RCC 7860 (cell line): ENCODE measurements at regions not wholly inside any gene's neighbourhood (a gene's known extent, or its start where the extent isn't known, plus 50 kb on each side); places are given as distances from the start of the nearest gene placed in this dataset.
"Not testable (repeated sequence)": the region's sequence is repeated elsewhere in the genome, so short reads cannot be mapped to it uniquely, and the experiment has no call there.

ENCODE experiments used
- DNase-seq: peaks from one replicate; pipeline ENCODE4 v3.0.0-alpha.2; 2015; ENCODE audit warnings: low spot score
- FAIRE-seq: peaks from 2 replicates; lab custom pipeline; 2012; peaks lifted over from hg19 to GRCh38; lab: Jason Lieb, UNC

- FAIRE-seq, result no peak
- no peak for DNase-seq
These were observed 175.8 kb downstream of the USP46 start for GRCh38 chr4:52483186-52483890.

GRCh38 chr4:52507774-52508173 is 151.3 kb downstream of the USP46 start:
- DNase-seq (no peak), FAIRE-seq (no peak)

GRCh38 chr4:52510939-52511565 is 148.0 kb downstream of the USP46 start:
- DNase-seq (no peak), FAIRE-seq (no peak)

GRCh38 chr4:52511825-52512224 is 147.3 kb downstream of the USP46 start:
- FAIRE-seq (no peak), DNase-seq (no peak)

DNA sequence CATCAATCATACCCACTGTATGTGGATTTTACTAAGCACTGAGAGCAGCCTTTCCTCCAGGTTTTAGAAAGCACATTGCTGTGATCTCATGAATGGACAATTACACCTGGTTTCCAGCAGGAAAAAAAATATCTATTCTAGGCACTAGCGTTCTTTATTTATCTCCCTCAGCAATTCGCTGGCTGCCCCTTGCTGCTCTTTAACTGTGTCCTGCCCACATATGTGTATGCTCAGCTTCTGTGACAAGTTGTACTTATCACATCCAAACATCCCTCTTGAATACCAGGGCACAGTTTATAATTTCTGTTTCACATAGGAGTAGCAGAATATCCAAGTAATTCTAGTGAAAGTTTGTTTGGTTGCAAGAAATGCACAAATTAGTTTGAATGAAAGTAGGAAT is 146.8 kb downstream of the USP46 start:
- DNase-seq, result no peak
- FAIRE-seq, result no peak

- FAIRE-seq, DNase-seq: not testable (repeated sequence)
These were observed 137.0 kb downstream of the USP46 start for GRCh38 chr4:52522093-52522492.

- no peak for FAIRE-seq
- DNase-seq, result no peak
These were observed 129.1 kb downstream of the USP46 start for GRCh38 chr4:52529983-52530382.

DNA sequence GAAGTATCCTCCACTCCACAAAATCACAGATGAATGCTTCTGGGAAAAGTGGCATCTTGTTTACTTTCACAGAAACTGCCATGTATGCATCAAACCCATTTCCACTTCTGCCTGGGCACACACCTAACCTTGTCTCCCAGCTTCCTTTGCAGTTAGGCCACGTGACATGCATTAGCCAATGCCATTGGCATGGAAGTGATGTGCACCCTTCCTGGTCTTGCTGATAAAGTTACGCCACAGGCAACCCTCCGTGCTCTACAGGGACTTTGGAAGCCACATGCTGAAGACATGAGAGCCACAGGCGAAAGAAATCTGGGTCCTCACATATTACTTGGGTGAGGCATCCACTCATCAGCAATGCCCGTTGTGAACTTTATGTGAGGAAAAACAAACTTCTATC is 123.3 kb downstream of the USP46 start:
- no peak for DNase-seq
- FAIRE-seq, result no peak
